ENCODE measurements at regions not wholly inside any gene's neighbourhood (a gene's known extent, or its start where the extent isn't known, plus 50 kb on each side); places are given as distances from the start of the nearest gene placed in this dataset.

- no peak overlapping the region for H3K4me3 Mint-ChIP-seq
- no peaks in the 10 kb centered on the region for H3K4me1 Mint-ChIP-seq
- intact Hi-C loops (cut with DNase I, micrococcal nuclease): no loop called here
- CTCF ChIA-PET: no interaction called here
- DNase-seq (no peak), ATAC-seq (no peak)
- POLR2A ChIA-PET: no interaction called here
- H3K27me3 Mint-ChIP-seq: no peaks in the 10 kb centered on the region
- no peaks in the 10 kb centered on the region for H3K36me3 Mint-ChIP-seq (ENCODE audit: low read depth)
- peaks cover 4% of the 10 kb centered on the region for H3K9me3 Mint-ChIP-seq (ENCODE audit: low read depth)
- no peak overlapping the region for H3K27ac Mint-ChIP-seq
Measured at GRCh38 chr1:95438218-95438948, 204.4 kb downstream of the RWDD3 start.

- POLR2A ChIA-PET: no interaction called here
- no peaks in the 10 kb centered on the region for H3K4me1 Mint-ChIP-seq
- intact Hi-C loops (cut with DNase I, micrococcal nuclease): no loop called here
Measured at GRCh38 chr1:95440511-95440910, 206.5 kb downstream of the RWDD3 start.

GRCh38 chr1:95449516-95449915 is 215.5 kb downstream of the RWDD3 start:
- Mint-ChIP-seq H3K27ac (no peak overlapping the region), H3K27me3 (no peaks in the 10 kb centered on the region), H3K4me3 (no peak overlapping the region), H3K36me3 (ENCODE audit: low read depth) (no peaks in the 10 kb centered on the region), H3K9me3 (ENCODE audit: low read depth) (peaks cover 4% of the 10 kb centered on the region), H3K4me1 (no peaks in the 10 kb centered on the region)
- CTCF ChIA-PET: no interaction called here
- POLR2A ChIA-PET: no interaction called here
- intact Hi-C loops (cut with DNase I, micrococcal nuclease): no loop called here
- no peak for DNase-seq
- no peak for ATAC-seq

More at GRCh38 chr1:95440511-95440910, 206.5 kb downstream of the RWDD3 start:
- no peak overlapping the region for H3K27ac Mint-ChIP-seq
- H3K27me3 Mint-ChIP-seq: no peaks in the 10 kb centered on the region
- H3K4me3 Mint-ChIP-seq: no peak overlapping the region
- no peaks in the 10 kb centered on the region for H3K9me3 Mint-ChIP-seq (ENCODE audit: low read depth)
- no peaks in the 10 kb centered on the region for H3K36me3 Mint-ChIP-seq (ENCODE audit: low read depth)
- CTCF ChIA-PET: no interaction called here
- DNase-seq (no peak), ATAC-seq (no peak)

GRCh38 chr1:95451054-95451453 is 217.0 kb downstream of the RWDD3 start:
- no peaks in the 10 kb centered on the region for H3K27me3 Mint-ChIP-seq
- no peak overlapping the region for H3K27ac Mint-ChIP-seq
- ChIA-PET CTCF (no interaction called here), POLR2A (no interaction called here)
- DNase-seq (no peak), ATAC-seq (no peak)
- no peaks in the 10 kb centered on the region for H3K4me1 Mint-ChIP-seq
- intact Hi-C loops (cut with DNase I, micrococcal nuclease): no loop called here
- H3K36me3 Mint-ChIP-seq (ENCODE audit: low read depth): no peaks in the 10 kb centered on the region
- peaks cover 4% of the 10 kb centered on the region for H3K9me3 Mint-ChIP-seq (ENCODE audit: low read depth)
- H3K4me3 Mint-ChIP-seq: no peak overlapping the region

- intact Hi-C loops (cut with DNase I, micrococcal nuclease): no loop called here
- no peak for ATAC-seq
- Mint-ChIP-seq H3K27ac (no peak overlapping the region), H3K4me1 (no peaks in the 10 kb centered on the region), H3K9me3 (ENCODE audit: low read depth) (peaks cover 4% of the 10 kb centered on the region), H3K27me3 (no peaks in the 10 kb centered on the region), H3K36me3 (ENCODE audit: low read depth) (no peaks in the 10 kb centered on the region), H3K4me3 (no peak overlapping the region)
- CTCF ChIA-PET: no interaction called here
- no peak for DNase-seq
- POLR2A ChIA-PET: no interaction called here
Measured at GRCh38 chr1:95451904-95452303, 217.9 kb downstream of the RWDD3 start.

- Mint-ChIP-seq H3K4me3 (no peak overlapping the region), H3K4me1 (no peaks in the 10 kb centered on the region), H3K36me3 (ENCODE audit: low read depth) (no peaks in the 10 kb centered on the region), H3K27me3 (no peaks in the 10 kb centered on the region), H3K9me3 (ENCODE audit: low read depth) (peaks cover 7% of the 10 kb centered on the region), H3K27ac (no peak overlapping the region)
- ChIA-PET POLR2A (no interaction called here), CTCF (no interaction called here)
- DNase-seq (no peak), ATAC-seq (no peak)
- intact Hi-C loops (cut with DNase I, micrococcal nuclease): no loop called here
Measured at GRCh38 chr1:95453053-95453452, 219.0 kb downstream of the RWDD3 start.

- Mint-ChIP-seq H3K4me3 (no peak overlapping the region), H3K27ac (no peak overlapping the region), H3K36me3 (ENCODE audit: low read depth) (no peaks in the 10 kb centered on the region), H3K27me3 (no peaks in the 10 kb centered on the region), H3K9me3 (ENCODE audit: low read depth) (peaks cover 12% of the 10 kb centered on the region), H3K4me1 (no peaks in the 10 kb centered on the region)
- no peak for ATAC-seq
- no peak for DNase-seq
- POLR2A ChIA-PET: no interaction called here
- CTCF ChIA-PET: no interaction called here
- intact Hi-C loops (cut with DNase I, micrococcal nuclease): no loop called here
Measured at GRCh38 chr1:95467036-95467435, 233.0 kb downstream of the RWDD3 start.

- Mint-ChIP-seq H3K27me3 (no peaks in the 10 kb centered on the region), H3K9me3 (ENCODE audit: low read depth) (peaks cover 8% of the 10 kb centered on the region), H3K27ac (no peak overlapping the region), H3K4me3 (no peak overlapping the region), H3K4me1 (no peaks in the 10 kb centered on the region), H3K36me3 (ENCODE audit: low read depth) (no peaks in the 10 kb centered on the region)
- intact Hi-C loops (cut with DNase I, micrococcal nuclease): no loop called here
- CTCF ChIA-PET: no interaction called here
- ATAC-seq (no peak), DNase-seq (no peak)
- POLR2A ChIA-PET: no interaction called here
Measured at GRCh38 chr1:95475686-95476457, 241.9 kb downstream of the RWDD3 start.

- no peak for ATAC-seq
- no peak for DNase-seq
- no peaks in the 10 kb centered on the region for H3K27me3 Mint-ChIP-seq
- H3K4me1 Mint-ChIP-seq: no peaks in the 10 kb centered on the region
- H3K27ac Mint-ChIP-seq: no peak overlapping the region
- peaks cover 2% of the 10 kb centered on the region for H3K9me3 Mint-ChIP-seq (ENCODE audit: low read depth)
- H3K36me3 Mint-ChIP-seq (ENCODE audit: low read depth): no peaks in the 10 kb centered on the region
- ChIA-PET CTCF (no interaction called here), POLR2A (no interaction called here)
- H3K4me3 Mint-ChIP-seq: no peak overlapping the region
- intact Hi-C loops (cut with DNase I, micrococcal nuclease): no loop called here
Measured at GRCh38 chr1:95496307-95496706, 262.3 kb downstream of the RWDD3 start.

- H3K36me3 Mint-ChIP-seq (ENCODE audit: low read depth): no peaks in the 10 kb centered on the region
- no peak for ATAC-seq
- no peak overlapping the region for H3K4me3 Mint-ChIP-seq
- POLR2A ChIA-PET: interaction anchor here (0.7 kb wide), 1 partner anchor 996 kb away, joined by 3 read pairs; no protein-coding TSS in a partner anchor
- intact Hi-C loops (cut with DNase I, micrococcal nuclease): no loop called here
- no peak for DNase-seq
- CTCF ChIA-PET: no interaction called here
- H3K27me3 Mint-ChIP-seq: no peaks in the 10 kb centered on the region
- H3K9me3 Mint-ChIP-seq (ENCODE audit: low read depth): peaks cover 2% of the 10 kb centered on the region
- H3K4me1 Mint-ChIP-seq: no peaks in the 10 kb centered on the region
- H3K27ac Mint-ChIP-seq: no peak overlapping the region
Measured at GRCh38 chr1:95496773-95497172, 262.8 kb downstream of the RWDD3 start.

GRCh38 chr1:95497566-95497965 is 263.6 kb downstream of the RWDD3 start:
- ChIA-PET POLR2A (no interaction called here), CTCF (no interaction called here)

GRCh38 chr1:95503278-95504030 is 269.4 kb downstream of the RWDD3 start:
- H3K4me1 Mint-ChIP-seq: no peaks in the 10 kb centered on the region
- H3K27ac Mint-ChIP-seq: no peak overlapping the region
- ChIA-PET POLR2A (no interaction called here), CTCF (no interaction called here)
- intact Hi-C loops (cut with DNase I, micrococcal nuclease): no loop called here
- H3K27me3 Mint-ChIP-seq: no peaks in the 10 kb centered on the region
- ATAC-seq (no peak), DNase-seq (no peak)
- no peaks in the 10 kb centered on the region for H3K36me3 Mint-ChIP-seq (ENCODE audit: low read depth)
- no peak overlapping the region for H3K4me3 Mint-ChIP-seq
- H3K9me3 Mint-ChIP-seq (ENCODE audit: low read depth): peaks cover 2% of the 10 kb centered on the region

More at GRCh38 chr1:95497566-95497965, 263.6 kb downstream of the RWDD3 start:
- no peaks in the 10 kb centered on the region for H3K36me3 Mint-ChIP-seq (ENCODE audit: low read depth)
- peaks cover 2% of the 10 kb centered on the region for H3K9me3 Mint-ChIP-seq (ENCODE audit: low read depth)
- H3K4me1 Mint-ChIP-seq: no peaks in the 10 kb centered on the region
- H3K4me3 Mint-ChIP-seq: no peak overlapping the region
- DNase-seq: no peak
- intact Hi-C loops (cut with DNase I, micrococcal nuclease): no loop called here
- no peak for ATAC-seq
- H3K27ac Mint-ChIP-seq: no peak overlapping the region
- H3K27me3 Mint-ChIP-seq: no peaks in the 10 kb centered on the region

Measured in activated CD4-positive, alpha-beta T cell treated with anti-CD3 and anti-CD28 coated beads for 36 hours (primary cell).